ENCODE measurements at regions not wholly inside any gene's neighbourhood (a gene's known extent, or its start where the extent isn't known, plus 50 kb on each side); places are given as distances from the start of the nearest gene placed in this dataset.
"Not testable (repeated sequence)": the region's sequence is repeated elsewhere in the genome, so short reads cannot be mapped to it uniquely, and the experiment has no call there.

GRCh38 chr5:148708854-148709253, 54.5 kb upstream of the HTR4 start:
- no peak for DNase-seq

- no peak for DNase-seq
These were observed 57.6 kb upstream of the HTR4 start for GRCh38 chr5:148711961-148712360.

- DNase-seq = no peak
These were observed 59.6 kb upstream of the HTR4 start for GRCh38 chr5:148713735-148714508.

GRCh38 chr5:148716716-148717115, 62.4 kb upstream of the HTR4 start:
- DNase-seq = no peak

- no peak for DNase-seq
These were observed 63.3 kb upstream of the HTR4 start for GRCh38 chr5:148717668-148718067.

- DNase-seq = no peak
These were observed 65.3 kb upstream of the HTR4 start for GRCh38 chr5:148719605-148720004.

GRCh38 chr5:148720257-148720656, 65.9 kb upstream of the HTR4 start:
- DNase-seq = no peak

- DNase-seq = no peak
These were observed 68.8 kb upstream of the HTR4 start for GRCh38 chr5:148723143-148723542.

- DNase-seq = no peak
These were observed 71.3 kb upstream of the HTR4 start for GRCh38 chr5:148725675-148726074.

- no peak for DNase-seq
These were observed 74.9 kb upstream of the HTR4 start for GRCh38 chr5:148729182-148729581.

- no peak for DNase-seq
These were observed 75.9 kb upstream of the HTR4 start for GRCh38 chr5:148730270-148730669.

- DNase-seq = peak; percentile 46
These were observed 76.9 kb upstream of the HTR4 start for GRCh38 chr5:148730942-148731898.

GRCh38 chr5:148732692-148733091, 78.4 kb upstream of the HTR4 start:
- no peak for DNase-seq

GRCh38 chr5:148733601-148734438, 79.5 kb upstream of the HTR4 start:
- DNase-seq = no peak

- no peak for DNase-seq
These were observed 80.2 kb upstream of the HTR4 start for GRCh38 chr5:148734518-148734917.

- DNase-seq = no peak
These were observed 81.0 kb upstream of the HTR4 start for GRCh38 chr5:148735301-148735835.

- DNase-seq = no peak
These were observed 84.7 kb upstream of the HTR4 start for GRCh38 chr5:148739023-148739422.

- no peak for DNase-seq
These were observed 85.2 kb upstream of the HTR4 start for GRCh38 chr5:148739524-148739923.

GRCh38 chr5:148740079-148740858, 85.9 kb upstream of the HTR4 start:
- no peak for DNase-seq

- no peak for DNase-seq
These were observed 85.3 kb upstream of the ADRB2 start for GRCh38 chr5:148740966-148741742.

- DNase-seq = not testable (repeated sequence)
These were observed 84.6 kb upstream of the ADRB2 start for GRCh38 chr5:148741766-148742165.
